ENCODE measurements at regions not wholly inside any gene's neighbourhood (a gene's known extent, or its start where the extent isn't known, plus 50 kb on each side); places are given as distances from the start of the nearest gene placed in this dataset.

DNA sequence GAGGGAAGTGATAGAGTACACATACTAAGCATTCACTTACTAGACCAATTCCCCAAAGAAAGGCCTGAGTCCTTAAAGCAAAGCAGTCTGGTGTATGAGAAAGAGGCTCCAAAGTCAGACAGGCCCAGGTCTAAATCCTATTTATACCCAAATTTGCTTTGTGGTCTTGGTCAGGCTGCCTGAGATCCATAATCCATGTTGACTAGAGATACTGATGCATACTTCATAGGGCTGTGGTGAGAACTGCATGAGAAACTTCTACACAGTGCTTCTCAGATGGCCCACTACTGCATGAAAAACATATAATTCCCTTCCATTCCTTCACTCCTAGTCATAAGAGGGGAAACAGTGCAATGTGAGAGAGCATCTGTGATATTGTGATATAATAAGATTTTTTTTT lies 81.6 kb upstream of the SP4 start:
- DNase-seq (no peak), ATAC-seq (ENCODE audit: low read depth) (no peak)
- Histone ChIP-seq H2BK5ac (ENCODE audit: low read depth, low read length, poor library complexity, severe bottlenecking) (no peak overlapping the region), H3K4me2 (ENCODE audit: low read depth, low read length) (no peak overlapping the region), H2AFZ (replicated peaks; ENCODE audit: low read length, poor library complexity) (no peak overlapping the region), H2AK9ac (replicated peaks; ENCODE audit: low read depth, low read length, poor library complexity) (no peak overlapping the region), H3K56ac (ENCODE audit: extremely low read depth, insufficient read depth, low read length) (no peak overlapping the region), H2AK5ac (ENCODE audit: low read depth, low read length) (no peak overlapping the region), H3K27ac (ENCODE audit: insufficient read depth, low read length) (no peak overlapping the region), H3K9ac (ENCODE audit: low read depth, low read length) (no peak overlapping the region), H3K9me3 (ENCODE audit: control insufficient read depth, insufficient read depth, low read length) (peaks cover 10% of the 10 kb centered on the region), H3K4me3 (ENCODE audit: insufficient read depth, low read depth, low read length) (no peak overlapping the region), H2BK120ac (ENCODE audit: low read depth, low read length) (no peak overlapping the region), H3K27me3 (ENCODE audit: control insufficient read depth, insufficient read depth, low read length) (no peaks in the 10 kb centered on the region), H3K4me1 (ENCODE audit: control insufficient read depth, insufficient read depth, low read length) (no peaks in the 10 kb centered on the region), H3K14ac (replicated peaks; ENCODE audit: low read depth, low read length) (no peak overlapping the region), H4K5ac (ENCODE audit: low read depth, low read length) (no peak overlapping the region), H3K9me1 (ENCODE audit: insufficient read depth, low read length) (no peaks in the 10 kb centered on the region), H3K36me3 (ENCODE audit: control insufficient read depth, insufficient read depth, low read length) (no peaks in the 10 kb centered on the region), H3K79me1 (ENCODE audit: low read depth in 1 of 2, low read length in 2 of 2) (no peaks in the 10 kb centered on the region), H4K8ac (ENCODE audit: low read depth in 2 of 2, low read length in 2 of 2) (no peak overlapping the region), H3K4ac (ENCODE audit: low read depth, low read length) (no peak overlapping the region), H3K18ac (ENCODE audit: low read depth, low read length) (no peak overlapping the region), H4K91ac (ENCODE audit: insufficient read depth, low read depth, low read length) (no peak overlapping the region), H4K20me1 (ENCODE audit: insufficient read depth, low read length) (no peaks in the 10 kb centered on the region), H3K23ac (ENCODE audit: low read depth, low read length) (no peak overlapping the region), H2BK20ac (ENCODE audit: low read depth, low read length) (no peak overlapping the region), H2BK15ac (ENCODE audit: low read depth, low read length) (no peak overlapping the region)
- dilution Hi-C loops (cut with HindIII; ENCODE audit: low sequenced_read_pairs, unreplicated experiment) (no loop called here), intact Hi-C loops (cut with micrococcal nuclease) (no loop called here), in situ Hi-C loops (cut with MboI; ENCODE audit: low sequenced_read_pairs) (no loop called here)
- no peak for TF ChIP-seq BHLHE40 (IDR thresholded peaks at IDR 0.05; ENCODE audit: low read depth, low read length)
- TF ChIP-seq, protein P1, sequence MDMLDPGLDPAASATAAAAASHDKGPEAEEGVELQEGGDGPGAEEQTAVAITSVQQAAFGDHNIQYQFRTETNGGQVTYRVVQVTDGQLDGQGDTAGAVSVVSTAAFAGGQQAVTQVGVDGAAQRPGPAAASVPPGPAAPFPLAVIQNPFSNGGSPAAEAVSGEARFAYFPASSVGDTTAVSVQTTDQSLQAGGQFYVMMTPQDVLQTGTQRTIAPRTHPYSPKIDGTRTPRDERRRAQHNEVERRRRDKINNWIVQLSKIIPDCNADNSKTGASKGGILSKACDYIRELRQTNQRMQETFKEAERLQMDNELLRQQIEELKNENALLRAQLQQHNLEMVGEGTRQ (IDR thresholded peaks at IDR 0.05; ENCODE audit: low read depth, low read length) = no peak
- no peak for TF ChIP-seq POLR2A (IDR thresholded peaks at IDR 0.05; ENCODE audit: low read depth, low read length)
- TF ChIP-seq FOS (IDR thresholded peaks at IDR 0.05; ENCODE audit: low read depth, low read length) = no peak
- no peak for TF ChIP-seq CHD1 (IDR thresholded peaks at IDR 0.05; ENCODE audit: low read depth, low read length)
- TF ChIP-seq CEBPB (IDR thresholded peaks at IDR 0.05; ENCODE audit: low read depth, low read length) = no peak
- no peak for TF ChIP-seq RCOR1 (IDR thresholded peaks at IDR 0.05; ENCODE audit: insufficient replicate concordance, low read length)
- no peak for TF ChIP-seq MAFK (IDR thresholded peaks at IDR 0.05; ENCODE audit: low read depth, low read length)
- TF ChIP-seq NFE2L2 (IDR thresholded peaks at IDR 0.05; ENCODE audit: low read depth, low read length) = no peak
- POLR2A ChIA-PET (ENCODE audit: unreplicated experiment) = no interaction called here
- CTCF ChIA-PET = no interaction called here
- no TSS peak for BruUV-seq (replicated peaks)
